Posterior cingulate gyrus (tissue), 11 donors: ENCODE measurements at regions not wholly inside any gene's neighbourhood (a gene's known extent, or its start where the extent isn't known, plus 50 kb on each side); places are given as distances from the start of the nearest gene placed in this dataset.
"Not testable (repeated sequence)": the region's sequence is repeated elsewhere in the genome, so short reads cannot be mapped to it uniquely, and the experiment has no call there.

Experiments used
- DNase-seq, 10 donors: peaks; one replicate each; pipeline versions ENCODE4 v3.0.0 to v3.0.0-alpha.2; 2020 to 2021; ENCODE audit warnings: mixed read lengths in 3 of 10
- intact Hi-C: fragments of 100-400 bp; cut with DNase I; formaldehyde crosslinking; loops from one replicate; pipeline ENCODE4 v1.15.1; 2023

DNA sequence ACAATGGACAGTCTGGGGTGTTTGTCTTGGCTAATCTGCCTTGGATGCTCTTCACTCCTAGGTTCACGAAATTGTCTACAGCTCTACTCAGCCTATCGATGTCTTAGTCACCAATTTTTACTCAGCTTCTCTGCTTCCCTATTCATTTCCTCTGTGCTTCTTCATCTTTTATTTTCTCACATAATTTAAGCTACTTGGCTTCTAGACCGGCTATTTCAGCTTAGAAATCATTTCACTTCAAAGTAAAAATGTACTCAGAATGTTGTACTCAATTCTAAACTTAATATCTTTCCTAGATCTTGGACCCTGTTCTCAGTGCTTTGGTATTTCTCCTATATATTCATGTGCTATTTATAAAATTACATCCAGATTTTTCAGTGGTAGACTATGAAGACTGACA is 430.0 kb upstream of the FTMT start:
- no peak for DNase-seq
- intact Hi-C loops: no loop called here

DNA sequence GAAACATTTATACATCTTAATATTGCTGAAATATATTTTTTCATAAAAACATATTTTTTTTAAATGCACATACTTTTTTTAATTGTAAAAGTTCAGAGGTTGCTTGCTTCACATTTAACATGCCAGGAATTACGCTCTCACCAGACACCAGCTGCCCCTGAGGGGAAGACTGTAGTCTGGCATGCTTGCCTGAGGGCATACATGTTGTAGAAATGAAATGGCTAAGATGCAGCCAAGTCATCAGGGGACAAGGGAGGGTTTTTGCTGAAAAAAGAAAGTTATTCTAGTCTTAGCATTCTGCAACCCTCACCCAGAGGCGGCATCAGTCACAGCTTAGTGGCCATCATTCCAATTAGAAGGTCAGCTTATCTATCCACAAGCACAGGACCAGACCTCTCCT is 426.7 kb upstream of the FTMT start:
- intact Hi-C loops: no loop called here
- DNase-seq: no peak

DNA sequence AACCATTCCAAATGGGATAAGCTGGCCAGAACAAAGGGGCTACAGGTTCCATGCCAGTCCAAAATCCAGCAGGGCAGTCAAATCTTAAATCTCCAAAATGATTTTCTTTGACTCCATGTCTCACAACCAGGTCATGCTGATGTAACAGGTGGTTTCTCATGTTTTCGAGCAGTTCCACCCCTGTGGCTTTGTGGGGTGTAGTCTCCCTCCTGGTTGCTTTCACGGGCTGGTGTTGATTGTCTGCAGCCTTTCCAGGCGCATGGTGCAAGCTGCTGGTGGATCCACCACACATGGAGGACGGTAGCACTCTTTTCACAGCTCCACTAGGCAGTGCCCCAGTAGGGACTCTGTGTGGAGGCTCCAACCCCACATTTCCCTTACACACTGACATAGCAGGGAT is 425.5 kb upstream of the FTMT start:
- intact Hi-C loops: no loop called here
- DNase-seq: no peak

DNA sequence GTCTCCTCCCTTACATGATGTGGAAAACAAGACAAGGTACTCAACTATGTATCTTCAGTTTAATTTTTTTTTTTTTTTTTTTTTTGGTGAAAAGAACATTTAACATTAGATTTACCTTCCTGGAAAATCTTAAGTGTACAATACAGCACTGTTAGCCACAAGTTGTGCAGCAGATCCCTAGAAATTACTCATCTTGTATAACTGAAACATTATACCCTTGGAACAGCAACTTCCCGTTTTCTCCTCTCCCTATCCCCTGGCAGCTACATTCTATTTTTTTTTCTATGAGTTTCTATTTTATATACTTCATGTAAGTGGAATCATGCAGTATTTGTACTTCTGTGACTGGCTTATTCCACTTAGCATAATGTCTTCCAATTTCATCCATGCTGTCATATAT is 421.9 kb upstream of the FTMT start:
- intact Hi-C loops: no loop called here
- no peak for DNase-seq

DNA sequence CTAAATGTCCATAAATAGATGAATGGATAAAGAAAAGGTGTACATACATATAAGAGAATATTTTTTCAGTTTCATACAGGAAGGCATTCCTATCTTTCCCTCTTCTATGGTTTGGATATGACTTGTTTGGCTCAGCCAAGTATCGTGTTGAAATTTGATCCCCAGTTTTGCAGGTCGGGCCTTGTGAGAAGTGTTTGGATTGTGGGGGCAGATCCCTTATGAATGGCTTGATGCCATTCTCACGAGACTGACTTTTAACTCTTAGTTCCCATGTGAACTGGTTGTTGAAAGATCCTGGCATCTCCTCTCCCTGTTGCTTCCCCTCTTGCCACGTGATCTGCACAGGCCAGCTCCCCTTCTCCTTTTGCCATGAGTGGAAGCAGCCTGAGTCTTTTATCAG is 421.1 kb upstream of the FTMT start:
- no peak for DNase-seq
- intact Hi-C loops: no loop called here

DNA sequence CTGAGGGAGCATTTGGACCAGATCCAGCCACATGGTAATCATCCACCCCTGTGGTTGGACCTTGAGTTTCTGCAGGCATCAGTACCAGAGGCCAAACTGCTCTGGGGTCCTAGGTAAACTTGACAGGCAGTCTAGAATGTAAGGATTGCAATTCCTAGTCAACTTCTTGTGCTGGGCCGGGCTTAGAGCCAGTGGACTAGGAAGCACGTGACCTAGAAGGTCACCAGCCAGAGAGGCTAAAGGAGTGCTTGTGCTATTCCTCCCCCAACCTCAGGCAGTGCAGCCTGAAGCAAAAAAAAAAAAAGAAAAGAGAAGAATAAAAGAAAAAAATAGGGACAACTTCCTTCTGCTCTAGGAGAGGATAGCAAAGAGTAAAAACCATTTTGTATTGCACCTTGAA is 406.2 kb upstream of the FTMT start:
- no peak for DNase-seq
- intact Hi-C loops: no loop called here

DNA sequence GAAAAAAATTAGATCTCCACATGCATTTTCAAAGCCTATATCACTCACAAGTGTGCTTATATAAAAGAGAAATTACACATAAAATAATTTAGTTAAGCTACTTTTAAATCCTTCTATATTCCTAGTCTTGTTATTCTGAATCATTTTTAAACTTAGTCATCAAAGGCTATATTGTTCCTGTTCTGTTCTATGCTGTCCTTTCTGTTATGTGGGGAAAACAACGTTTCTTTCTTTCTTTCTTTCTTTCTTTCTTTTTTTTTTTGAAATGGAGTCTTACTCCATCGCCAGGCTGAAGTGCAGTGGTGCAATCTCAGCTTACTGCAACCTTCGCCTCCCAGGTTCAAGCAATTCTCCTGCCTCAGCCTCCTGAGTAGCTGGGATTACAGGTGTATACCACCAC is 389.2 kb upstream of the FTMT start:
- intact Hi-C loops: no loop called here
- no peak for DNase-seq

DNA sequence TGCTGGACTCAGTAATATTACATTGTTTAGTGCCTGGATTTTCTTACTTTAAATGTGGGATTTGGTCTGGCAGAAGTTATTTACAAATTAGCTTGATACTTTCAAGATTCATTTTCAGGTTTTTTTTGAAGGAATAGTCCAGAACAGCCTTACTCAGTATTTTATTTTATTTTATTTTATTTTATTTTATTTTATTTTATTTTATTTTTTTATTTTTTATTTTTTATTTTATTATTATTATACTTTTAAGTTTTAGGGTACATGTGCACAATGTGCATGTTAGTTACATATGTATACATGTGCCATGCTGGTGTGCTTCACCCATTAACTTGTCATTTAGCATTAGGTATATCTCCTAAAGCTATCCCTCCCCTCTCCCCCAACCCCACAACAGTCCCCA is 380.5 kb upstream of the FTMT start:
- intact Hi-C loops: not testable (repeated sequence)

DNA sequence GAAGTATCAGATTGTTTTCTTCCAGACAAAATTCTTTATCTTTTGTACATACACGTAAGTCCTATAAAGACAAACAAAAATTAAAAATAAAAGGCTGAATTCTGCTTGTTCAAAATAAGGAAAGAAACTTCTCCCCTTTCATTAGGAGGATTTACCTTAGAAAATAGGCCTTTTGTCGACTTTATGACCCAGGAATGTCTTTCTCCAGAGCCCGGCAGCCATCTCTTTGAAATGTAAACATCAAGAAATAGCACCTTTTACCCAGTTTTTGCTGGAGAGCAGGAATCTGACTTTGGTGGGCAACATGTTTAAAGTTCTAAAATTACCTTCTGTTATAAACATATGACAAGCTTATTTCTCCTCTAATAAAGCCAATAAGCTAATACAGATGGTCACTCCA is 373.0 kb upstream of the FTMT start:
- intact Hi-C loops: no loop called here

More for the DNA sequence above, 380.5 kb upstream of the FTMT start:
- DNase-seq: not testable (repeated sequence)

DNA sequence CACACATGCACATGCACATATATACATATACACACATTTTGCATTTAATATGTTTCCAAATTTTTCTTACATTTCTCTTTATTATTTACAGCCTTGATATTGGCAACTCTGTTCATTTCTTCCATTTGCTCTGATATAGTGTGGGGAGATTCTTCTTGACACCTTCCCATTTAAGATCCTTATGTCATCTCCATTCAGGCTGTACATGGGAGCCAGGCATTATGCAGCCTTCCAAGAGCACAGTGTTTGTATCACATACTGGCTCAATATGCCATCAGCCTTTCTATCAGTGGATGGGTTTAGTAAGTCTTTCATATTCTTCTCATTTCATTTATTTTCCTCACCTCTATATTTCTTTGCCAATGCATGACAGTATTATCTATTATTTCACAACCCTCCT is 372.3 kb upstream of the FTMT start:
- no peak for DNase-seq
- intact Hi-C loops: no loop called here

More for the DNA sequence above, 373.0 kb upstream of the FTMT start:
- DNase-seq: no peak

DNA sequence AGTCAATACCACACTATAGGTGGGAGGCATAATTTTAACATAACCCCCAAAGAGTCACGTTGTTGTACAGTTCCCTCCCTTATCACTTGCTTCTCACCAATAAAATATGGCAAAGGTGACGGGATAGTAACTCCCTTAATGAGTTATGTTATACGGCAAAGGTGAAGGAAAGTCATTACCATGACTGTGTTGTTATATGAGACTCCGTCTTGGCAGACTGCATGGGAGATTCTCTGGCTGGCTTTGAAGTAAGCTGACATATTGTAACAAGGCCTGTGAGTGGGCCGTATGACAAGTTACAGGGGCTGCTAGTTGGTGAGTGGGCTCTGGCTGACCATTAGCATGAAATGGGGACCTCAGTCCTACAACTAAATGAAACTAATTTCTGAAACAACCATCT is 366.4 kb upstream of the FTMT start:
- no peak for DNase-seq
- intact Hi-C loops: no loop called here

DNA sequence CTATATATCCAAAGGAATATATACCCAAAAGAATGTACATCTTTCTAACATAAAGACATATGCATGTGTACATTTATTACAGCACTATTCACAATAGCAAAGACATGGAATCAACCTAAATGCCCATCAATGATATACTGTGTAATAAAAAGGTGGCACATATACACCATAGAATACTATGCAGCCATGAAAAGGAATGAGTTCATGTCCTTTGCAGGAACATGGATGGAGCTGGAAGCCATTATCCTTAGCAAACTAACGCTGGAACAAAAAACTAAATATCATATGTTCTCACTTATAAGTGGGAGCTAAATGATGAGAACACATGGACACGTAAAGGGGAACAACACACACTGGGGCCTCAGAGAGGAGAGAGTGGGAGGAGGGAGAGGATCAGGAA is 365.7 kb upstream of the FTMT start:
- DNase-seq, intact Hi-C loops: not testable (repeated sequence)

DNA sequence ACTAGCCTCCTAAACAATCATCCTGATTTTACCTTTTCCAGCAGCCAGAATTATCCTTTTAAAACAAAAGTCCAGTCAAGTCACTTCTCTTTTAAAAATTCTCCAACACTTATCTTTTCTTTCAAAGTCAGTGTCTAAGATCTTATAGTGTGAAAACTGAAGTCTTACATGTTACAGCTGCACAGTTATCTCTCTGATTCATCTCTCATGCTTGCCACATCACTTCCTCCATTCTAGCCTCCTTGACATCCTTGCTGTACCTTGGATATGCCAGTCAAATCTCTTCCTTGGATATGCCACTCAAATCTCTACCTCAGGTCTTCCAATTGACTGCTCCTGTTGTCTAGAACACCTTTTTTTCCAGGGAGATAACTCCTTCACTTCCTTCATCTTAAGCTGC is 361.7 kb upstream of the FTMT start:
- no peak for DNase-seq
- intact Hi-C loops: no loop called here

DNA sequence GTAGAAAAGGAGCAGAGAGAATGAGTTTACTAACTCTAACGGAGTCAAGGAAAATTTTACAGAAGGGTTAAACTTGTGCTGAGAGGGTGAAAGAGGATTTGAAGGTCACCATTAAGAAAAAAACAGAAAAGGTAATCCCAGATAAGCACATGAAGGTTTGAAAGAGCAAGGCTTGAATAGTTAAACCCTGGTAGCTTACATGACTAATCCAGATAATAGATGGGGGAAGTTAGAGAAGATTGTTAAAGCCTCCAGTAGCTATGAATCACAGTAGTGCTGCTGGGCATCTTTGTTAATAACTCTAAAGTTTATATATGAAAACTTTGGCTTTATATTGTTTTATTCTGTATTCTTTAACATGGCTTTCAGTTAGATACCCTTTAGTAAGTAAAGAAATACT is 354.5 kb upstream of the FTMT start:
- intact Hi-C loops: no loop called here
- no peak for DNase-seq

DNA sequence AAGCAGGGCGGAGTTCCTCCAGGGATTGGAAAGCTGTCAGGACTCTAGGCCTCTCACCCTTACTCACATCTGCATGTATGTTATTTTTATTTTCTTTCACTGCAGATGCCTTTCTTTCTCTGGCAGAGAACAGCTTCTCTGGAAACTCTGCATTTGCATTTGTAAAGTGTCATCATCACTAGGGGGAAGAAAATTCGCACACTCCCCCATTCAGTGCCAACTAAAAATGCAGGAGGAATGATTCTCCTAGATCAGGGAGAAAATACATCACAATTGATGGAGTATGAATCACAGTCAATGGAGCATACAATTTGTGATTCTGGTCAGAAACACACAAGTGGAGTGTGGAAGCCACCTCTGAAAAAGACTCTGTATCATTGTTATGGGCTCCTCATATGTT is 351.4 kb upstream of the FTMT start:
- intact Hi-C loops: no loop called here
- no peak for DNase-seq

DNA sequence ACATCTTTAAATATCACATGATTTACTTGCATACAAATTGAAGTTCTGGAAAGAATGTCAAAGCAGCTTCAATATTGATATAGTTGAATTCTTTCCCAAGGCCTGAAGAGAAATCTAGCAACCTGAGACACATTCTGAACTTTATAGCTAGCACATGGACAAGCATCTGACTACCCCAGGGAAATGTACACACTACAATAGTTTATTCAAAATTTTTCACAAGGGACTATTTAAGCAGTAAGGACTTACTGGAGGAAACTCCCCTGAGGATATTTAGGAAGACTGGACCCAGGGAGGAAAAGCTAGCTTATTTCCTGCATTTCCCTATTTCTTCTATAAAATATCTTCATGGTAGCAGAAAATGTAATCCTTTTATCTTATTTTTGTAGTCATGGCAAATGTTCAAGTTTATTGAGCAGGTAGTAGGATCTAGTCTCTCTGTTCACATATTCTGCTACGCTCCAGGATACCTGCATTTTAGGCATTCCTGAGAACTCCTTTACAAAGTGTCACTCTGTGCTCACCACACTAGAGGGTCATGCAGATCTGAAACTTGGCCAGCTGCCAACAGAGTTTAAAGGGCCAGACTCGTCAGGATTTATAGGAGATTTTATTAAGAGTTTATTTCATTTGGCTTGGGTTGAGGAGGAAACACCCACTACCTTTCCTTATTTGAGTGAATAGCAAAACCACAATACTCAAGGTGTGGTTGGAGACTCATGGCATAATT is 348.4 kb upstream of the FTMT start:
- peak in 4 of 10 donors; percentile 4 to 44 (median 14) for DNase-seq
- intact Hi-C loops: no loop called here

DNA sequence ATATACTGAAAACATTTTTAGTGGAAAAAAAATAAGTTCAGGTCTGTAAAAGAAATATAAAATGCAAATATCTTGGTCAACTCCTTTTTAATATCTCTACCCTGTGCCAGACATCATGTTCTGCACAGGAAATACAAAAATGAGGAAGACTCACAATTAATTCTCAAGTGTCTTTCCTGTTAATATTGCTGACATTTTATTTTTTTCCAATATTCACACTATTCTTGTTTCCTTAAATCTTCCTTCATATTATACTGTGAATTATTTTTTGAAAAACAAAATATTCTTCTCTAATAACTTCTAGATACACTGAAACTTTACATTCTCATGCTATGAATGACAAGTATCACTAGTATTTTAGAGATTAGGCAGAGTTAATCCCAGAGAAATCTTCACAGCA is 334.7 kb upstream of the FTMT start:
- intact Hi-C loops: no loop called here

DNA sequence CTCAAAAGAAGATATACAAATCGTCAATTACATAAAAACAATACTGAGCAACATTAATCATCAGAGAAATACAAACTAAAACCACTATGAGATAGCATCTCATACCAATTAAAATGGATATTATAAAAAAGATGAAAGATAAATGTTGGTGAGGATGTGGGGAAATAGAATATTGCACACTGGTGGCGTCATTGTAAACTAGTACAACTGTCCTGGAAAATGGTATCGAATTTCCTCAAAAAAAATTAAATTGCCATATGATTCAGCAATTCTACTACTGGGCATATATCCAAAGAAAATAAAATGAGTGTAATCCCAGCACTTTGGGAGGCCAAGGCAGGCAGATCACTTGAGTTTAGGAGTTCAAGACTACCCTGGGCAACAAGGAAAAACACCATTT is 326.0 kb upstream of the FTMT start:
- DNase-seq: no peak
- intact Hi-C loops: no loop called here

More for the DNA sequence above, 334.7 kb upstream of the FTMT start:
- no peak for DNase-seq

DNA sequence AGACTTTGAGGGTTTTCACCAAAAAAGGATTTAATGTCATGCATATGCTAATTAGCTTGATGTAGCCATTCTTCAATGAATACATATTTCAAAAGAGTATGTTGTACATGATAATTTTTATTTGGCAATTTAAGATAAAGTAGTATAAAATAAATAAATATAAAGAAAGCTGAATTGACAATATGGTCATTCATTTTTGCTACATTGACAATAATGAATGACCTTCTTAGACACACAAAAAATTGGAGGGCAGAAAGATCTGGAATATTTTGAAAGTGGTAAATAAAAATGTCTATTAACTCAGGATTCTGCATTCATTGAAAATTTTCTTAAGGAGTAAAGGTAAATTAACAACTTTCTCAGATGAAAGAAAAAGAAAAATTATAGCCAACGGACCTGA is 324.8 kb upstream of the FTMT start:
- intact Hi-C loops: no loop called here
- no peak for DNase-seq

DNA sequence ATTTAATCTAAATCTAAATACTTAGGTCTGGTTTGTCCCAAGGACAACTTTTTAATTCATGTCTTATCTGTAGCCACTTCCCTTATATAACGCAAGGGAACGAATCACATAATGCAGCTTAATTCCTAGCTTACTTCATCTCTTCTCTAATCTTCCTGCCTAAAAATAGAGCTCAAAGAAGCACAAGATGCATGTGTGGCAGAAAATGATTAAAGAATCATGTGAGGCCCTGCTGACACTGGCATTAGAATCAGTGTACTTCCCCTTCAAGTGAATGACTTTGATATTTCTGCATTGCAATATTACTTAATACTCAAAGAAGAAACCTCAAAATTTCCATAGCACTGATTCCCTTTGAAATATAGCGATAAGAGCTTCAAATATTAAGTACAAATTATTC is 317.9 kb upstream of the FTMT start:
- DNase-seq: no peak
- intact Hi-C loops: no loop called here

DNA sequence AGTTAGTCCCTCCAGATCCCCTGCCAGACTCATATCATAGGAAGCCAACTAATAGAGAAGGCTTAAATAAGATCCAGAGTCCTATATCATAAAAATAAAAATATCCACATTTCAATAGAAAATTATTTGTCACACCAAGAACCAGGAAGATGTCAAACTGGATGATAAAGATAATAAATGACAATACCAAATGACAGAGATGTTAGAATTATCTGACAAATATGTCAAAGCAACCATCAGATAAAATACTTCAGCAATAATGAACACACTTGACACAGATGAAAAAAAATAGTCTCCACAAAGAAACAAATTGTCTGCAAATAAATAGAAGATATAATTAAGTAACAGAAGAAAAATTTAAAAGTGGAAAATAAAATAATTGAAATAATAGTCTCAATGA is 300.7 kb upstream of the FTMT start:
- no peak for DNase-seq
- intact Hi-C loops: no loop called here

DNA sequence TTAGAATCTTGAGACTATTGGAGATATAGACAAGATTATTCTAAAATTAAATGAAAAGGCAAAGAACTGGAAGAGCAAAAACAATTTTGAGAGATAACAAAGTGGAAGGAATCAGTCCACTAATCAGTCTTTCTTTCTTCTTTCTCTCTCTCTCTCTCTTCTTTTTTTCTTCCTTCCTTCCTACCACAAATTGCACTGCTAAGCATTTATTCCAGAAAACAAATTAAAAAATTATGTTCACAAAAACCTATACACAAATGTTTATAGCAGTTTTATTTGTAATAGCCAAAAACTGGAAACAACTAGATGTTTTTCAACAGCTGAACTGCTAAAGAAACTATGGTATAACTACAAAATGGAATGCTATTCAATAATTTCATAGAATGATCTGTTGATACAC is 291.9 kb upstream of the FTMT start:
- intact Hi-C loops: no loop called here
- DNase-seq: no peak

DNA sequence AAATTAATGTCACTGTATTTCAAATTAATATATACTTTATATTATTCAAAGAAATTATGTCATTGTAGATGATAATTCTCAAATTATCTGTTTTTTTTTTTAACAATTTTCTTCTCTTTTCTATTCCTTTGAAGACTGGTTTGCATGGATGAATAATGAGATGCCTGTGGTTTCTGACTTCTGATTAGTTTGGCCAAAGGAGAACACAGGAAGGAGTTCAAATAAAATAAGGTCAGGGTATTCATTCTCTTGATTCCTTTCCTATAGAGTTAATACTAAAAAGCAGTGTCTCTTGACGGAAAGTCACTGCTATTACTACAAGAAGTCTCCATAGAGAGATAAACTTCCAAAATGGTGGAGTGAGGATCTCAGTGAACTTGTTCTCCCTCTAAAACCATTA is 279.6 kb upstream of the FTMT start:
- intact Hi-C loops: no loop called here
- no peak for DNase-seq
